ENCODE measurements at regions not wholly inside any gene's neighbourhood (a gene's known extent, or its start where the extent isn't known, plus 50 kb on each side); places are given as distances from the start of the nearest gene placed in this dataset.

DNA sequence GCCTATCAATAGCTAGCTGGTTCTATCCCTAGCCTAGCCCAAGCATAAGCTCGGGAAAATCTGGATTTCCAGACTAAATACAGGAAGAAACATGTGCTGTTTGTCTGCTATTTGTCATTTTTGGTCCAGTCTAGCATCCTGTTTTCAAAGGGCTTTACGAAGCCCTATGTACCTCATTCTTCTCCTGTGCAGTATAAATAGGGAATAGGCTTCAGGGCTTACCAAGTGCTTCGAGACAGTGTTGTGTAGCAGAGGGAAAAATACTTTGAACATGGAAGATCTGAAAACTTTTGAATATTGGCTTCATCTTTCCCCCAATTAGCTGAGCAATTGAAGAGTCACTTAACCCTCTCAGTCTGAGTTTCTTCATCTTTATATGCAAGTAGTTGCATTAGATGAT lies 679.8 kb downstream of the TDRD15 start:
- intact Hi-C loops (cut with micrococcal nuclease): no loop called here
- H3K9me2 ChIP-seq (ENCODE audit: insufficient read depth): no peaks in the 10 kb centered on the region
- TF ChIP-seq ELF1 (IDR thresholded peaks at IDR 0.05; ENCODE audit: borderline replicate concordance, low read depth): no peak
- TF ChIP-seq CBX3 (IDR thresholded peaks at IDR 0.05; ENCODE audit: low read depth): no peak
- TF ChIP-seq, protein P1, sequence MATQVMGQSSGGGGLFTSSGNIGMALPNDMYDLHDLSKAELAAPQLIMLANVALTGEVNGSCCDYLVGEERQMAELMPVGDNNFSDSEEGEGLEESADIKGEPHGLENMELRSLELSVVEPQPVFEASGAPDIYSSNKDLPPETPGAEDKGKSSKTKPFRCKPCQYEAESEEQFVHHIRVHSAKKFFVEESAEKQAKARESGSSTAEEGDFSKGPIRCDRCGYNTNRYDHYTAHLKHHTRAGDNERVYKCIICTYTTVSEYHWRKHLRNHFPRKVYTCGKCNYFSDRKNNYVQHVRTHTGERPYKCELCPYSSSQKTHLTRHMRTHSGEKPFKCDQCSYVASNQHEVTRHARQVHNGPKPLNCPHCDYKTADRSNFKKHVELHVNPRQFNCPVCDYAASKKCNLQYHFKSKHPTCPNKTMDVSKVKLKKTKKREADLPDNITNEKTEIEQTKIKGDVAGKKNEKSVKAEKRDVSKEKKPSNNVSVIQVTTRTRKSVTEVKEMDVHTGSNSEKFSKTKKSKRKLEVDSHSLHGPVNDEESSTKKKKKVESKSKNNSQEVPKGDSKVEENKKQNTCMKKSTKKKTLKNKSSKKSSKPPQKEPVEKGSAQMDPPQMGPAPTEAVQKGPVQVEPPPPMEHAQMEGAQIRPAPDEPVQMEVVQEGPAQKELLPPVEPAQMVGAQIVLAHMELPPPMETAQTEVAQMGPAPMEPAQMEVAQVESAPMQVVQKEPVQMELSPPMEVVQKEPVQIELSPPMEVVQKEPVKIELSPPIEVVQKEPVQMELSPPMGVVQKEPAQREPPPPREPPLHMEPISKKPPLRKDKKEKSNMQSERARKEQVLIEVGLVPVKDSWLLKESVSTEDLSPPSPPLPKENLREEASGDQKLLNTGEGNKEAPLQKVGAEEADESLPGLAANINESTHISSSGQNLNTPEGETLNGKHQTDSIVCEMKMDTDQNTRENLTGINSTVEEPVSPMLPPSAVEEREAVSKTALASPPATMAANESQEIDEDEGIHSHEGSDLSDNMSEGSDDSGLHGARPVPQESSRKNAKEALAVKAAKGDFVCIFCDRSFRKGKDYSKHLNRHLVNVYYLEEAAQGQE (IDR thresholded peaks at IDR 0.05; ENCODE audit: low read depth): no peak
- no peak for TF ChIP-seq FOSL1 (IDR thresholded peaks at IDR 0.05; ENCODE audit: low read depth)
- TF ChIP-seq POLR2AphosphoS5 (IDR thresholded peaks at IDR 0.05; ENCODE audit: low read depth, low read length): no peak
- no peak for TF ChIP-seq SIN3A (IDR thresholded peaks at IDR 0.05; ENCODE audit: low read depth)
- TF ChIP-seq POLR2A (IDR thresholded peaks at IDR 0.05; ENCODE audit: borderline replicate concordance, extremely low read depth, insufficient read depth, insufficient read length): no peak
- TF ChIP-seq, protein P2, sequence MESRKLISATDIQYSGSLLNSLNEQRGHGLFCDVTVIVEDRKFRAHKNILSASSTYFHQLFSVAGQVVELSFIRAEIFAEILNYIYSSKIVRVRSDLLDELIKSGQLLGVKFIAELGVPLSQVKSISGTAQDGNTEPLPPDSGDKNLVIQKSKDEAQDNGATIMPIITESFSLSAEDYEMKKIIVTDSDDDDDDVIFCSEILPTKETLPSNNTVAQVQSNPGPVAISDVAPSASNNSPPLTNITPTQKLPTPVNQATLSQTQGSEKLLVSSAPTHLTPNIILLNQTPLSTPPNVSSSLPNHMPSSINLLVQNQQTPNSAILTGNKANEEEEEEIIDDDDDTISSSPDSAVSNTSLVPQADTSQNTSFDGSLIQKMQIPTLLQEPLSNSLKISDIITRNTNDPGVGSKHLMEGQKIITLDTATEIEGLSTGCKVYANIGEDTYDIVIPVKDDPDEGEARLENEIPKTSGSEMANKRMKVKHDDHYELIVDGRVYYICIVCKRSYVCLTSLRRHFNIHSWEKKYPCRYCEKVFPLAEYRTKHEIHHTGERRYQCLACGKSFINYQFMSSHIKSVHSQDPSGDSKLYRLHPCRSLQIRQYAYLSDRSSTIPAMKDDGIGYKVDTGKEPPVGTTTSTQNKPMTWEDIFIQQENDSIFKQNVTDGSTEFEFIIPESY (IDR thresholded peaks at IDR 0.05; ENCODE audit: extremely low read depth, insufficient replicate concordance, low read length): no peak
- no peak for TF ChIP-seq EZH2 (IDR thresholded peaks at IDR 0.05)
- TF ChIP-seq RAD21 (IDR thresholded peaks at IDR 0.05; ENCODE audit: low read depth): no peak
- TF ChIP-seq, protein P3, sequence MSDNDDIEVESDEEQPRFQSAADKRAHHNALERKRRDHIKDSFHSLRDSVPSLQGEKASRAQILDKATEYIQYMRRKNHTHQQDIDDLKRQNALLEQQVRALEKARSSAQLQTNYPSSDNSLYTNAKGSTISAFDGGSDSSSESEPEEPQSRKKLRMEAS (IDR thresholded peaks at IDR 0.05): no peak
- TF ChIP-seq EGR1 (IDR thresholded peaks at IDR 0.05; ENCODE audit: low read depth): no peak
- no peak for TF ChIP-seq ZFX (IDR thresholded peaks at IDR 0.05)
- TF ChIP-seq YY1 (IDR thresholded peaks at IDR 0.05; ENCODE audit: extremely low read depth, insufficient replicate concordance, low read depth, low read length): no peak
- no peak for TF ChIP-seq SRF (IDR thresholded peaks at IDR 0.05; ENCODE audit: low read depth)
- ChIA-PET RAD21 (ENCODE audit: low non-redundant PET in 1 of 2, low total read pairs in 2 of 2, uncharacterized antibody in 2 of 2, unreplicated experiment in 2 of 2) (no interaction called here), POLR2A (no interaction called here), CTCF (no interaction called here)
- no peak overlapping the region for H3K4me2 ChIP-seq (ENCODE audit: low read length)
- no peaks in the 10 kb centered on the region for H3K36me3 ChIP-seq (ENCODE audit: control insufficient read depth in 1 of 2, insufficient read depth in 2 of 2, low read length in 2 of 2)
- no peaks in the 10 kb centered on the region for H3K79me2 ChIP-seq (ENCODE audit: insufficient read depth, low read length)
- BruUV-seq (replicated peaks): no TSS peak
- H3K27me3 ChIP-seq (ENCODE audit: insufficient read depth, low read length): no peaks in the 10 kb centered on the region
- H3K9ac ChIP-seq (ENCODE audit: low read length): no peak overlapping the region
- H2AFZ ChIP-seq (ENCODE audit: low read depth, low read length, poor library complexity, severe bottlenecking): no peak overlapping the region
- H3K27ac ChIP-seq (ENCODE audit: low read depth, low read length): no peak overlapping the region
- no peaks in the 10 kb centered on the region for H4K20me1 ChIP-seq (ENCODE audit: insufficient read depth)
- ATAC-seq (no peak), DNase-seq (ENCODE audit: low read depth, low spot score) (no peak)
- no peaks in the 10 kb centered on the region for H3K4me1 ChIP-seq (ENCODE audit: control insufficient read depth in 1 of 2, insufficient read depth in 2 of 2, low read length in 2 of 2)
- H3K9me3 ChIP-seq (ENCODE audit: control insufficient read depth in 1 of 2, insufficient read depth in 1 of 2, low read depth in 1 of 2, low read length in 2 of 2): peaks cover 6 to 20% of the 10 kb centered on the region in 2 experiments; a peak in 2 of 4 replicates
- no peak overlapping the region for H3K4me3 ChIP-seq (replicated peaks in 1 of 2; ENCODE audit: low read depth in 1 of 2, low read length in 2 of 2)
